Endothelial cell of umbilical vein (primary cell): ENCODE measurements at regions not wholly inside any gene's neighbourhood (a gene's known extent, or its start where the extent isn't known, plus 50 kb on each side); places are given as distances from the start of the nearest gene placed in this dataset.

ENCODE experiments used
- BruUV-seq: library from RNA; stranded (reverse); fragments of 400-500 nt; replicated peaks from 2 replicates; lab custom pipeline; 2021; lab: Mats Ljungman, UMichigan
- CTCF ChIA-PET: fragments of 300-600, 350-600 bp; sonication (Branson Sonifier 250); formaldehyde crosslinking; loops from one replicate; lab custom pipeline; 2021; ENCODE audit warnings: antibody characterized with exemption, inconsistent platforms; lab: Charles Lee
- POLR2A ChIA-PET: fragments of 300-600, 350-600 bp; sonication (Branson Sonifier 250); formaldehyde crosslinking; loops from one replicate; lab custom pipeline; 2021; ENCODE audit warnings: antibody characterized with exemption, inconsistent platforms; lab: Charles Lee
- DNase-seq: peaks from one replicate; pipeline ENCODE4 v3.0.0-alpha.2; 2011; ENCODE audit warnings: low read depth, low spot score
- FAIRE-seq: peaks from 2 replicates; lab custom pipeline; 2011; peaks lifted over from hg19 to GRCh38; lab: Jason Lieb, UNC
- H2AFZ ChIP-seq: 2 replicates; pipeline ENCODE4 v1.6.0; 2012; ENCODE audit warnings: low read depth, low read length, control low read depth, inconsistent platforms
- H3K27ac ChIP-seq: 2 replicates; pipeline ENCODE4 v1.5.1; 2011; ENCODE audit warnings: low read depth, mild to moderate bottlenecking, control low read depth, low read length, moderate library complexity; ENCODE audit not compliant: insufficient read depth
- H3K27me3 ChIP-seq, 2 experiments: 2 replicates each; pipeline versions ENCODE4 v1.6.0 to v1.6.1; 2011; ENCODE audit warnings: low read length in 2 of 2, mixed read lengths in 1 of 2; ENCODE audit not compliant: control insufficient read depth in 2 of 2, insufficient read depth in 2 of 2
- H3K36me3 ChIP-seq, 2 experiments: 2 replicates in 1 of 2; 3 replicates in 1 of 2; pipeline ENCODE4 v1.5.1; 2011; ENCODE audit warnings: low read length in 2 of 2, mild to moderate bottlenecking in 1 of 2, moderate library complexity in 1 of 2; ENCODE audit not compliant: control insufficient read depth in 2 of 2, insufficient read depth in 2 of 2; ENCODE audit errors: extremely low read depth in 1 of 2
- H3K4me1 ChIP-seq: 3 replicates; pipeline ENCODE4 v1.5.1; 2011; ENCODE audit warnings: mild to moderate bottlenecking, low read length; ENCODE audit not compliant: control insufficient read depth, insufficient read depth; ENCODE audit errors: extremely low read depth
- H3K4me2 ChIP-seq: 2 replicates; pipeline ENCODE4 v1.6.1; 2011; ENCODE audit warnings: low read length, control low read depth, mixed read lengths; ENCODE audit not compliant: insufficient read depth
- H3K4me3 ChIP-seq, 3 experiments: fragments of 200-600 bp in 1 of 3; sonication (generic), shearing (Covaris generic) in 1 of 3; replicated peaks in 1 of 3; 2 replicates each; pipeline ENCODE4 v1.5.1; 2011 to 2016; ENCODE audit warnings: control low read depth in 3 of 3, low read length in 3 of 3, mild to moderate bottlenecking in 2 of 3, inconsistent platforms in 1 of 3, low read depth in 1 of 3, moderate library complexity in 1 of 3; ENCODE audit not compliant: insufficient read depth in 1 of 3
- H3K79me2 ChIP-seq: 2 replicates; pipeline ENCODE4 v1.6.0; 2012; ENCODE audit warnings: low read length, inconsistent platforms; ENCODE audit not compliant: control insufficient read depth, insufficient read depth
- H3K9ac ChIP-seq: replicated peaks from 2 replicates; pipeline ENCODE3; 2011; ENCODE audit warnings: low read length, control low read depth; ENCODE audit not compliant: insufficient read depth; ENCODE audit errors: extremely low read depth
- H3K9me1 ChIP-seq: replicated peaks from 3 replicates; pipeline ENCODE4 v1.6.0; 2011; ENCODE audit warnings: mild to moderate bottlenecking, low read length; ENCODE audit not compliant: control insufficient read depth, insufficient read depth; ENCODE audit errors: extremely low read depth
- H3K9me3 ChIP-seq: replicated peaks from 2 replicates; pipeline ENCODE4 v1.5.1; 2012; ENCODE audit warnings: low read length, inconsistent platforms; ENCODE audit not compliant: control insufficient read depth, insufficient read depth
- H4K20me1 ChIP-seq: replicated peaks from 2 replicates; pipeline ENCODE3; 2011; ENCODE audit warnings: mild to moderate bottlenecking, low read length; ENCODE audit not compliant: control insufficient read depth, insufficient read depth; ENCODE audit errors: extremely low read depth
- EZH2 ChIP-seq: IDR thresholded peaks from 2 replicates; pipeline ENCODE4 v1.6.1; 2012; ENCODE audit warnings: borderline replicate concordance, low read depth, mild to moderate bottlenecking, moderate library complexity, low read length, inconsistent platforms; ENCODE audit not compliant: severe bottlenecking
- FOS ChIP-seq: IDR thresholded peaks from 2 replicates; pipeline ENCODE4 v1.6.1; 2011; ENCODE audit warnings: mild to moderate bottlenecking, low read length, moderate library complexity, borderline replicate concordance; ENCODE audit not compliant: insufficient read depth
- GATA2 ChIP-seq: IDR thresholded peaks from 2 replicates; pipeline ENCODE4 v1.7.0; 2011; ENCODE audit warnings: low read depth, mild to moderate bottlenecking, moderate library complexity, mixed read lengths, low read length; ENCODE audit not compliant: insufficient read length, insufficient read depth
- JUN ChIP-seq: IDR thresholded peaks from 2 replicates; pipeline ENCODE4 v1.6.1; 2011; ENCODE audit warnings: borderline replicate concordance, low read depth; ENCODE audit not compliant: insufficient read length, insufficient read depth
- MYC ChIP-seq: IDR thresholded peaks from one replicate; pipeline ENCODE4 v1.6.1; 2011; ENCODE audit warnings: mild to moderate bottlenecking, low read depth, low read length
- POLR2A ChIP-seq: IDR thresholded peaks from 2 replicates; pipeline ENCODE4 v1.6.1; 2012; ENCODE audit warnings: low read depth, mild to moderate bottlenecking, control low read depth, low read length
- POLR2AphosphoS5 ChIP-seq: IDR thresholded peaks from 2 replicates; pipeline ENCODE4 v1.6.1; 2012; ENCODE audit warnings: low read depth, mild to moderate bottlenecking, control low read depth, low read length, moderate library complexity; ENCODE audit not compliant: insufficient read depth
- dilution Hi-C: fragments of 300-500 bp; cut with MboI; formaldehyde crosslinking; loops from one replicate; pipeline ENCODE4 v1.15.0; 2019; ENCODE audit warnings: low sequenced_read_pairs; ENCODE audit not compliant: extremely low pct_ligation_motif_present
- intact Hi-C: fragments of 100-400 bp; cut with micrococcal nuclease; formaldehyde crosslinking; loops from one replicate; pipeline ENCODE4 v1.10.0; 2022
- TF ChIP-seq, protein P1 (sequence below): IDR thresholded peaks from 2 replicates; pipeline ENCODE4 v1.6.1; 2011; ENCODE audit not compliant: insufficient read depth, insufficient read length
- TF ChIP-seq, protein P2 (sequence below), 2 donors: IDR thresholded peaks; 1 replicate in 1 of 2; 2 replicates in 1 of 2; pipeline ENCODE4 v1.5.1; 2011; ENCODE audit warnings: low read length in 2 of 2, mild to moderate bottlenecking in 2 of 2, moderate library complexity in 2 of 2, control low read depth in 1 of 2, inconsistent platforms in 1 of 2, low read depth in 1 of 2; ENCODE audit not compliant: insufficient read depth in 1 of 2; ENCODE audit errors: extremely low read depth in 1 of 2

GRCh38 chr2:236740506-236740905, 170.9 kb downstream of the ACKR3 start:
- FAIRE-seq, result no peak
- Histone ChIP-seq H3K27me3 (peaks cover 0 to 2% of the 10 kb centered on the region in 2 experiments), H4K20me1 (no peaks in the 10 kb centered on the region), H3K9me3 (no peaks in the 10 kb centered on the region), H3K36me3 (no peaks in the 10 kb centered on the region), H3K4me3 (no peak overlapping the region), H3K9me1 (no peaks in the 10 kb centered on the region), H2AFZ (no peak overlapping the region), H3K4me1 (peaks cover 2% of the 10 kb centered on the region), H3K79me2 (no peaks in the 10 kb centered on the region), H3K9ac (no peak overlapping the region), H3K27ac (no peak overlapping the region), H3K4me2 (no peak overlapping the region)
- TF ChIP-seq POLR2AphosphoS5 (no peak), EZH2 (no peak), POLR2A (no peak), MYC (no peak), FOS (no peak), JUN (no peak), GATA2 (no peak)
- TF ChIP-seq, protein P1, sequence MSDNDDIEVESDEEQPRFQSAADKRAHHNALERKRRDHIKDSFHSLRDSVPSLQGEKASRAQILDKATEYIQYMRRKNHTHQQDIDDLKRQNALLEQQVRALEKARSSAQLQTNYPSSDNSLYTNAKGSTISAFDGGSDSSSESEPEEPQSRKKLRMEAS, result no peak
- TF ChIP-seq, protein P2, sequence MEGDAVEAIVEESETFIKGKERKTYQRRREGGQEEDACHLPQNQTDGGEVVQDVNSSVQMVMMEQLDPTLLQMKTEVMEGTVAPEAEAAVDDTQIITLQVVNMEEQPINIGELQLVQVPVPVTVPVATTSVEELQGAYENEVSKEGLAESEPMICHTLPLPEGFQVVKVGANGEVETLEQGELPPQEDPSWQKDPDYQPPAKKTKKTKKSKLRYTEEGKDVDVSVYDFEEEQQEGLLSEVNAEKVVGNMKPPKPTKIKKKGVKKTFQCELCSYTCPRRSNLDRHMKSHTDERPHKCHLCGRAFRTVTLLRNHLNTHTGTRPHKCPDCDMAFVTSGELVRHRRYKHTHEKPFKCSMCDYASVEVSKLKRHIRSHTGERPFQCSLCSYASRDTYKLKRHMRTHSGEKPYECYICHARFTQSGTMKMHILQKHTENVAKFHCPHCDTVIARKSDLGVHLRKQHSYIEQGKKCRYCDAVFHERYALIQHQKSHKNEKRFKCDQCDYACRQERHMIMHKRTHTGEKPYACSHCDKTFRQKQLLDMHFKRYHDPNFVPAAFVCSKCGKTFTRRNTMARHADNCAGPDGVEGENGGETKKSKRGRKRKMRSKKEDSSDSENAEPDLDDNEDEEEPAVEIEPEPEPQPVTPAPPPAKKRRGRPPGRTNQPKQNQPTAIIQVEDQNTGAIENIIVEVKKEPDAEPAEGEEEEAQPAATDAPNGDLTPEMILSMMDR (IDR thresholded peaks at IDR 0.05; ENCODE audit: extremely low read depth in 1 of 2, insufficient read depth in 1 of 2, low read depth in 1 of 2, low read length in 2 of 2), result no peak
- dilution Hi-C loops, result no loop called here
- BruUV-seq, result no TSS peak
- intact Hi-C loops, result no loop called here
- CTCF ChIA-PET, result no interaction called here
- POLR2A ChIA-PET, result no interaction called here
- no peak for DNase-seq
